GM11168 (cell line): ENCODE measurements at regions not wholly inside any gene's neighbourhood (a gene's known extent, or its start where the extent isn't known, plus 50 kb on each side); places are given as distances from the start of the nearest gene placed in this dataset.
"Not testable (repeated sequence)": the region's sequence is repeated elsewhere in the genome, so short reads cannot be mapped to it uniquely, and the experiment has no call there.

ENCODE experiments used
- in situ Hi-C: fragments of 300-500 bp; cut with MboI; formaldehyde crosslinking; loops from one replicate; pipeline ENCODE4 v1.12.0; 2022; ENCODE audit warnings: low sequenced_read_pairs; ENCODE audit not compliant: unreplicated experiment

DNA sequence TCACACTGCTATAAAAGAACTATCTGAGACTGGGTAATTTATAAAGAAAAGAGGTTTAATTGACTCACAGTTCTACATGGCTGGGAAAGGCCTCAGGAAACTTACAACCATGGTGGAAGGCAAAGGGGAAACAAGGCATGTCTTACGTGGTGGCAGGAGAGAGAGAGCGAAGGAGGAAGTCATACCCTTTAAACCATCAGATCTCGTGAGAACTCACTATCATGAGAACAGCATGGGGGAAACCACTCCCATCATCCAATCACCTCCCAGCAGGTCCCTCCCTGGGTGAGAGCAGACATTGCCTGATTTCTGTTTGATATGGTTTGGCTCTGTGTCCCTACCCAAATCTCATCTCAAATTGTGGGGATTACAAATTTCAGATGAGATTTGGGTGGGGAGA, 86.9 kb upstream of the CTDP1 start:
- in situ Hi-C loops = not testable (repeated sequence)

DNA sequence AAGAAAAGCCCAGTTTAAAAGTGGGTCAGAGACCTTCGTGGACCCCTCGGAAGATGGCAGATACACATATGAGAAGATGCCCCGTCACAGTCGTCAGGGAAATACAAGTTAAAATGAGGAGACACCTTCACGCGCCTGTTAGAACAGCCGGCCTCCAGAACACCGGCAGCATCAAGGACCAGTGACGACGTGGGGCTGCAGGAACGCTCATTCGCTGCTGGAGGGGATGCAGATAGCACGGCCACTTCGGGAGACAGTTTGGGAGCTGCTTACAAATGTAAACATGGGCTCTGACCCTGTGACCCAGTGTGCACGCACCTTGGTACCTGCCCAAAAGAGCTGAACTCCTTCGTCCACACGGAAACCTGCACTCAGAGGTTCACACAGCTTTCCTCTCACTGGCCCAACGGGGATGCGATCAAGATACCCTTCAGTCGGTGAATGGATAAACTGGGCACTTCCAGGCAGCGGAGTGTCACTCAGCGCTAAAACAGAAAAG, 83.7 kb upstream of the CTDP1 start:
- in situ Hi-C loops = no loop called here

DNA sequence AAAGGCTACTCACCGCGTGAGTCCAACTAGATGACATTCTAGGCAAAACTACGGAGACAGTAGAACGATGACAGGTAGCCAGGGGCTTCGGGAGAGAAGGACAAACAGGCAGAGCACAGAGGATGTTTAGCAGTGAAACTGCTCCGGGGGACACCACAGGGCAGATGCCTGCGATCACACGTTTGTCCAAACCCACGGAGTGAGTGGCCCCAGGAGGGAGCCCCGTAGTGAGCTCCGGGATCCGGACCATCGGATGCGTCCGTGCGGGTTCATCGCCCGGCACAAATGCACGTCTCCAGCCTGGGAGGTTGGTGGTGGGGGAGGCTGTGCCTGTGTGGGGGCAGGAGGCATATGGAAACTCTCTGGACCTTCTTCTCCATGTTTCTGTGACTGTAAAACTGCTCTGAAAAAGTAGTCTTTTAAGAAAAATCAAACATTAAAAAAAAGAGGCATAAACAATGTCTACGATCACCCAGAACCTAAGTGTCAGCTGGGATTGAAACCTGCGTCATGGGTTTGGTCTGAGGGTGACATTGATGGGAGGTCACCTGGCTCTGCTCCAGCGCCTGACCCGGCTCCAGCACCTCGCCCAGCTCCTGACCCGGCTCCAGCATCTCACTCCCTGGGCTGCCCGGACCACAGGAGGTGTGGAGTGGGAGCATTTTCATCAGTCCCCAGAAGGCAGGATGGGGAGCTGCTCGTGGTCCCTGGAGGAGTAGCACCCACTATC, 83.0 kb upstream of the CTDP1 start:
- in situ Hi-C loops = no loop called here

DNA sequence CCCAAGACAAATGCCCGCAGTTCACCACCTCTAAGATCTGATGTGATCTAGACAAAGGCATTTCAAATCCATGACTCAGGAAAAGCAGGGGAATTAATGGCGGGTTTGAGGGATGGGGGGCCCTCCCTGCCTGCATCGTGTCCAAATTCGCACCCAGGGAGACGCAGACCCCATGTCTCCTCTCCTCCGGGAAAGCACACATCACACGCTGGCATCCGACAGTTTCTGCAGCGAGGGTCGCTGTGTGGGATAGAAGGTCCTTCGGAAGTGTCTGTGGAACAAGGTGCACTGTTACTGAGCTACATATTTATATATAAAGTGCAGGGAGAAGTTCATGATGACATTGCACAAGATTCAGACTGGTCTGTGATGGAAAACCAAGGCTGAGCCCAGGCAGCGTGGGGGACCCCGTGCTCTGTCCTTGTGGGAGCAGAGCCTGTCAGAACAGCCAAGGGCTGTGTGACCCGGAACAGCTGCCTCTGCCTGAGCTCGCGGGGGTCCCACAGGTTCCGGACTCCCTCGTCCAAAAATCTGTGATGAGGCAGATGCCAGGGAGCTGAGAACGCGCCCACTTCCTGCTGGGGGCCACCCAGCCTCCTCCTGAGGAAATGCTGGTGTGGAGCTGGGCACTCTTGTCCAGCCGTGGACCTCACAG, 82.3 kb upstream of the CTDP1 start:
- in situ Hi-C loops = no loop called here

DNA sequence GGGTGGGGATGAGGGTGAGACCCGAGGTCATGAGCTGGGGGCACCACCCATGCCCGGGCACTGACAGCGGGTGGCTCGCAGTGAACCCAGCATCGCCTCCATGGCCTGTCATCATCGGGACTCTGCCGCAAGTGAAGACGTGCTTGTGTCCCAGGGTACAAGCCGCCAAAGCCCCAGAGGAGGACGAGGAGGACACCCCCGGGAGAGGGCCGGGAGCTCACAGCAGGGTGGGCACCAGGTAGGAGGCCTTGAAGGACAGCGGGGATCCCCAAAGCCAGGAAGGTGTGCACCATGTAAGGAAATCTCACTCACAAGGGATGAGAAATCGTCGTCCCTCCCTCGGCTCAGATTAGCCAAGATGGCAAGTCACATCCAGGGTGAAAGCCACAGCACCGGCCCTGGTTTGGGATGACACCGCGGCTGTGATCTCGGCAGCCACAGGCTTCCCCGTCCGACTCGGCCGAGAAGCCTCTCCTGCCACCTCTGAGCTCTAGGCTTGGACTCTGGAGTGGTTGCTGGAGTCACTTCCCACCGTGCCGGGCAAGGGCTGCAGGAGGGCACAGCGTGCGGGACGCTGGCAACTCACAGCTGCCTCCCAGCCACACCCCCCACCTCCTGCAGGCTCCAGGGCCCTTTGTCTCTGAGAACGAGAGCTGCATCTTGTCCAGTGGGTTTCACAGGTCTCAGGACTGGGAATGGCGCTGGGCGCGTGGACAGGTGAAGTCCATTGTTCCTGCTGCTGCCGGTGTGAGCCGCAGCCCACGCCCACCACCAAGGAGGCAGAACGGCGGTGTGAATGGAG, 81.6 kb upstream of the CTDP1 start:
- in situ Hi-C loops = no loop called here

DNA sequence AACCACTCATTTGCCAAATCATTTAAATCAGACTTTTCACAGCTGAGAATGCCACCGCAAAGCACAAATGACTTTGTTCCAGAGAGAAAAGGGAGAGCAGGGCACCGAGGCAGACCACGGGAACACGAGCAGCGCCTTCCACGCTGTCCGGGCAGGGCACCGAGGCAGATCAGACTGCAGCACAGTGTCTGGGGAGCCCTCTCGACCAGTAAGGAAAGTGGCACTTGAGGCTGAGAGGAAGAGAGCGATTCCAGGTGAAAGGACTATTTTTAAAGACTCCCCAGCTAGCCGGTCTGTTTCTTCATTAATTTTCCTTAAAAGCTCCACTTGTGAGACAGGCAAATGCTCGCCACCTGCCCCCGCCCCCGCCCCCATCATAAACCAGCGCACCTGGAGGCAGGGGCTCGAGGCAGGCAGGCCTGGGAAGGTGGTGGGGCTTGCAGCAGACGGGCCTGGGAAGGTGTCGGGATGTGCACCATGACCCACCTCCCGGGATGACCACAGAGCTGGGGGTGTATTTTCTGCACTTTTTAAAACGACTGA, 80.9 kb upstream of the CTDP1 start:
- in situ Hi-C loops = no loop called here

DNA sequence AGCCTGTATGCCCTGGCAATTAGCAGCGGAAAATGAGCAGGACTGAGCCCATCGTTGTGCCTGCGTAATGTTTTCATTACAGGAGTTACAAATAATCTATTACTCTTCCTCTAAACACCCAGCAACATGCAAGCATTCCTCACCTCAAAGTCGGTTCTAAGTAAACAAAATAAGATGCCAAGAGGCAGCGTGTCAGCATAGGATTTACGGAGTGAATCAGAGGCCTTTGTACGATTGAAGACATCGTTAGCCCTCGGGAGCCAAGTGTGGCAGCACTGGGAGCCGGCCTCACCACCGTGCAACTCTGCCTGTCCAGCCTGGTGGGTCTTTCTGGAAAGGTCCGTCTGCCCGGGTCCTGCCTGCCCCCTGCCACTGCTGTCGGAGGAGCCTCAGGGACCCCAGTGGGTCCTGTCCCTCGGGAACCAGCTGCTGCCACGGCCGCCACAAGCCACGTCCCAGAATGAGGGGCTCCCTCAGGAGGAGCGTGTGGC, 80.1 kb upstream of the CTDP1 start:
- in situ Hi-C loops = no loop called here

DNA sequence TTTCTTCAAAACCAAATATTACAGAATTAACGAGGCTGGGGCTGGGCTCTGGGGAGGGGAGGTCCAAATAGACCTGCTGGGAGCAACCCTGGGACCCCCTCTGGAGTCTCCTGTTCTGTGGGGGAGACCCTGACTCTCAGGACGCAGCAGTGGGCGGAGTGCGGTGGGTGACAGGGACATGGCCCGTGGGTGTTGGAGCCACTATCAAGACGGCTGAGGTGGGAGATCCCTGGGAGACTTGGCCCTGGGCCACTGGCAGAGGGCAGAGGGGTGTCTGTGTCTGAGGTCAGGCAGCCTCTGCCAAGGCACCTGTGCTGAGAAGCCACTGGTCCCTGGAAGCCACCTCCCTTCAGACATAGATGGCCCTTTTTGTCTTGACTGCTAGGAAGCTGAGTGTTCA, 79.5 kb upstream of the CTDP1 start:
- in situ Hi-C loops = no loop called here

DNA sequence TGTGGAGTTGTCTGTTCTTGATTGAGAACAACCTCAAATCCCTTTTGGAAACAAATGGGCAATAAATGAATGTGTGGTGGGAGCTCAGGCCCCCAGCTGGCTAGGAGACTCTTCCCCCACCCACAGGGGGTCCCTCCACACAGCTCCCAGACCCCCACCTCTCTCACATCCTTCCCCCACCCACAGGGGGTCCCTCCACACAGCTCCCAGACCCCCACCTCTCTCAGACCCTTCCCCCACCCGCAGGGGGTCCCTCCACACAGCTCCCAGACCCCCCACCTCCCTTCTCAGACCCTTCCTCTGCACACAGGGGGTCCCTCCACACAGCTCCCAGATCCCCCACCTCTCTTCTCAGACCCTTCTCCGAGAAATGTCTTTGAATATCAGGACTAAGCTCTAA, 79.0 kb upstream of the CTDP1 start:
- in situ Hi-C loops = no loop called here

DNA sequence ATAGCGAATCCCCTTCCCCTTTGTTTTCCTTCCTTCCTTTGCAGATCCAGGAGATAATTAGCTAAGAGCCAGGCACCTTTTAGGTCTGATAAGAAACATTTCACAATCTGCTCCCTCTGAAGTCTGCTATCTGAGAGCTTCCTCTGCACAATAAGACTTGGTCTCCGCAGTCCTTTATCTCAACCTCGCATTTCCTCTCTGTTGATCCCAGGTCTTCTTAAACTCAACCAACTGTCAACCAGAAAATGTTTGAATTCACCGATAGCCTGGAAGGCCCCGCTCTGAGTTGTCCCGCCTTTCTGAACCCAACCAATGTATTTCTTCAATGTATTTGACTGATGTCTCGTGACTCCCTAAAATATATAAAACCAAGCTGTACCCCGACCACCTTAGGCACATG, 78.4 kb upstream of the CTDP1 start:
- in situ Hi-C loops = no loop called here

DNA sequence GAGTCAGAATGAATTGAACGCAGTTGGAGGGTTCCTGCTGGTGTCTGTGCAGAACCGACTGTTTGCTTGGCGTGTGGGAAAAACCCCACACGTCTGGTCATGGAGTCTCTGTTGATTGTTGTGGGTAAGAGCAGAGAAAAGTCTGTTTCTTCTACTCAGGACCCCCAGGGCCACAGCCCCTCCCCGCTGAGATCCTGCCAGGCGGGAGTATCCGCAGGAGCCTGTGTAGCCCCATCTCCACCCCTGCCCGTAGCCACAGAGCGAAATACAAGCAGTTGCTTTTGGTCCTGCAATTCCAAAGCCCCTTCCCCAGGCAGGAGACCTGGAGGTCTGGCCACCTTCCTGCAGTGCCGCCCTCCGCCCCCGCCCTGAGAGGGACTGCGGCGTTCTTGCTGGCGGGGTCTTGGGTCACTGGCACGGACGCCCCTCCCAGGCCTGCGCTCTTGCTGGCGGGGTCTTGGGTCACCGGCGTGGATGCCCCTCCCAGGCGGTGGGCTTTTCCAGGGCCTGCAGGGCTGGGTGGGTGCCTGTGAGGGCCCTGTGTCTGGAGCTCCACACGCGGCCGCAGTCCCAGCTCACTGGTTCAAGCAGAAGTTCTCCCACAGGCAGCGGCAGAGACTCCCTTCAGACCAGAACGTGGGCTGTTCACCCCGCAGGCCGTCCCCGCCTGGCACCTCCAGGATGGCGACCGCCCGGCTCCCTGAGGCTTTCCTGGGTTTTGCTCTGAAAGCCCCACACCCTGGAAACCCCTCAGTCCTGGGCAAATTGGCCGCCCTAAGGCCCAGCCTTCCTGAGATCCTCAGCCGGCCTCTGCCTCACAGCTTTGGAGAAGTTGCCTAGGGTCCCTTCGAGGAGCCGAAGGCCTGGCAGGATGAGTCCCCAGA, 76.0 kb upstream of the CTDP1 start:
- in situ Hi-C loops = no loop called here

DNA sequence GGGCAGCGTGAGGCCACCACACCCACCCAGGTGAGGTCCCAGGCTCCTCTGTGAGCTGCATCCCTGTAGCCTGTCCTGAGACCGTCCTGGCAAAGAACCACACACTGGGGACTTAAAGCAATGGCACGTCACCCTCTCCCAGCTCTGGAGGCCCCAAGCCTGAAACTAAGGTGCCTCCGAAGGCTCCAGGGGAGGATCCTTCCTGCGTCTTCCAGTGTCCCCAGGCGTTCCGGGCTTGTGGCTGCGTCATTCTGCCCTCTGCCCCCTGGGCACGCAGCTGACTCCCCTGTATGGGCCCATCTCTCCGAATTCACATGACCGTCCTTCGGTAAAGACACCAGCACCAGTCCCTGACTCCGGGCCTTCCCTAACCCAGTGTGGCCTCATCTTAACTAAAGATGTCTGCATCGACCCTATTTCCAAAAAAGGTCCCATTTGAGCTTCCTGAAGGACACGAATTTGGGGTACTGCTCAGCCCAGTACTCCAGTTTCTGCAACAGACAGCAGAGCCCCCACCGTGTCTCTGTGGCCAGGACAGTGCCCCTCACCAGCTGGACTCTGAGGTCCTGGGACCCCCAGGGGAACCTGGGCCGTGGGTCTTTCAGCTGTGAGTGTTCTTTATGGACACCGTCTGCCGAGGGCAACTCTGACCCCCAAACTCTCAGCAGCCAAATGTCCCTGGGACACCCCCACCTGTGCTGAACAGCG, 75.2 kb upstream of the CTDP1 start:
- in situ Hi-C loops = no loop called here

DNA sequence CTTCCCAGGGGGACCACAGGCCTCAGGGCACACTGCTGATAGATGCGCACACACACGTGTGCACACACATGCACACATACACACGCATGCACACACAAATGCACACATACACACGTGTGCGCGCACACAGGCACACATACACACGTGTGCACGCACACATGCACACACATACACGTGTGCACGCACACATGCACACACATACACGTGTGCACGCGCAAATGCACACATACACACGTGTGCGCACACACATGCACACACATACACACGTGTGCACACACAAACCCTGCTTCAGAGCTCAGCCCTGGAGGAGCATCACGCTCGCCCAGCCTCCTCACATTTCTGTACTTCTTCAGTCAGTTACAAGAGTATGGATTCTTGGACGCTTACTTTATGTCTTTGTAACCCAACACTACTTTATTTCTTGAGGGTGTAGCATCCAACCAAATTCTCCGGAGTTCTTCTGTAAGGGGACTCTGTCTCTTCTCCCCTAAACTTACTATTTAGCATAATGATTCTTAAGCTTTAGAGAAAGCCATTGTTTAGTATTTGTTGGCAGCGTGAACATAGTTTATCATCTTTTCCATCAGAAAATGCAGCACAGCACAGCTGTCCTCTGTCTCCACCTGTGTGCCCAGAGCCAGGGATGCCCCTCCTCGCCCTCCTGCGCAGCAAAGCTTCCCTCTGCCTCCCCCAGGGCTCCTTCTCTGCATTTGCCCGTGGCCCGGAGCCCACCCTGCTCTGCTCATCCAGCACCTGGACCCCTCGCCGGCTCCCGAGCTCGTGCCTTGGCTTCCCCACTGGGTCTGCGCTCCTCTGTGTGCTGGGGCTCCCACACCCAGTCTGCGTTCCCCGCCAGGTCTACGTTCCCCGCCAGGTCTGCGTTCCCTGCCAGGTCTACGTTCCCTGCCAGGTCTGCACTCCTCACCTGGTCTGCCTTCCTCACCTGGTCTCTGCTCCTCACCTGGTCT, 74.4 kb upstream of the CTDP1 start:
- in situ Hi-C loops = no loop called here

DNA sequence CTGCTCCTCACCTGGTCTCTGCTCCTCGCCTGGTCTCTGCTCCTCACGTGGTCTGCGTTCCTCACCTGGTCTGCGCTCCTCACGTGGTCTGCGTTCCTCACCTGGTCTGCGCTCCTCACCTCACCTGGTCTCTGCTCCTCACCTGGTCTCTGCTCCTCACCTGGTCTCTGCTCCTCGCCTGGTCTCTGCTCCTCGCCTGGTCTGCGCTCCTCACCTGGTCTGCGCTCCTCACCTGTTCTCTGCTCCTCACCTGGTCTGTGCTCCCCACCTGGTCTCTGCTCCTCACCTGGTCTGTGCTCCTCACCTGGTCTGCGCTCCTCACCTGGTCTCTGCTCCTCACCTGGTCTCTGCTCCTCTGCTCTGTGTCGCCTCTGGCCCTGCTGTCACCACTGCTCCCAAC, 73.5 kb upstream of the CTDP1 start:
- in situ Hi-C loops = not testable (repeated sequence)

DNA sequence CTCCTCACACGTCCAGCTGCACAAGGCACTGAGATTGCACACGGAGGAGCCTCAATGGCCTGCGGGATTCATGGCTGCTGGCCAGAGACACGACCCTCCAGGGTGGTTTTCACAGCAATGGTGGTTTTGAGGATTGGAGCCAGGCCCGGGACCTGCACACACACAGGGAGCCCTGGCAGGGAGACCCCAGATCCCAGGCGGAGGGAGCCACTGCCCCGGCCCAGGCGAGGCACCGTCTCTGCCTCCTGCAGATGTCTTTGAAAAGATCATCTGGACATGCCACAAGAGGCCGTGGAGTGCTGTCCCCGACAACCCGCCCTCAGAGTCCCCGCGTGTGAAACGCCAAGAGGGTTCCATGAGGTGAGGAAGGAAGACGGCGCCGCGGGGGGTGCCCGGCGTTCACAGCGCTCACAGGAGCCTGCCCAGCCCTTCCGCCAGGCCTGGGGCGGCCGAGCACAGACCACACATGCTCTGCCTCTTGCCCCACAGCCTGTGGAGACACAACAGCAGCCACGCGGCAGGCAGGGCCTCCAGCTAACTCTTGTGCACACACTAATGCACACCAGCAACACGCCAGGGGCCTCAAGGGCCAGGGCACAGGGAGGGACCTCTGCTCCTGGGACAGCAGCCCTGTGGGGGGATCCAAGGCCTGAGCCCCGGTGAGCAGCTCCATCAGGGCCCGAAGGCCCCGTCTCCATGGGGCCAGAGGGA, 72.8 kb upstream of the CTDP1 start:
- in situ Hi-C loops = no loop called here

DNA sequence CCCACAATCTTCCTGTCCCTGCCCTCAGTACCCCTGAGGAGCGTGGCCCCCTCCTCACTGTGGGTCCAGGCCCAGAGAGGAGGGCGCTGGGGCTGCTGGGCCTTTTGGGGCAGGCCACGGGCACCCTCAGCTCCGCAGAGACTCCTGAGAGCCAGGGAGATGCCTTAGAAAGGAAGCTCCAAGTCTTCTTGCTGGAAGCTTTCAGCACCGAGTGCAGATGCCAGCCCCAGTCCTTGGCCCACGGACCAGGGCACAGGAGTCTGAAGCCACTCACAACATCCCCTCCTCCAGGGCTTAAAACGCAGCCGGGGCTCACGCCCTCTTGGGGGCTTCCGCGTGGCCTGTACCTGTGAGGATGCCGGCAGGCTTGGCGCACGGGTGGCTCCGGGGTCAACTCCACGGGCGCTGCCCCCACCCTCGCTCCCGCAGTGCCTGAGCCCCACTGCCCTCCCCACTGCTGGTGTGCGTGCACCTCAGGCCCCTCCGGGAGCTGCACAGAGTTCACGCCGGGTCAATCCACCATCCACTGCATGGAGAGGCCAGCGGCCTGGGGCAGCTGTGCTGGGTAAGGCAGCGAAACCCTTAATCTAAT, 72.1 kb upstream of the CTDP1 start:
- in situ Hi-C loops = no loop called here

DNA sequence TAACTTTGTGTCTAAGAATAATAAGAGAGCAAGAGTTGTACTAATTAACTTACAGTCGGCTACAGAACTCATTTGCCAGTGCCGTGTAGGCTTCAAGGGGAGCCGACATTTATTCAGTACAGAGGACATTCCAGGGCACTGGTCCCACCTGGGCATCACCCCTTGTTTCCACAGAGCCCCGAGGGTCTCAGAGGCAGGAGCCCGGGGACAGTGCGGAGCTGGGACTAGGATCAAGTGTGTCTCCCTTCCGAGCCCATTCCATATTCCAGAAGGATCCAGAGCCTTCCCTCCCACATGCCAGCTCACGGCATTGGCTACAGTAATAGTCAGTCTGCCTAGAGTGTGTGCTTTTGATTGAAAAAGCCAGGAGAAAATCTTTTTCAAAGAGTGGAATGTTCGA, 71.5 kb upstream of the CTDP1 start:
- in situ Hi-C loops = no loop called here
